Glutamatergic neuron (in vitro differentiated cells): ENCODE measurements at regions not wholly inside any gene's neighbourhood (a gene's known extent, or its start where the extent isn't known, plus 50 kb on each side); places are given as distances from the start of the nearest gene placed in this dataset.
A peak's percentile ranks its signal among the peaks of the same experiment; 100 is the strongest.

Experiments used
- DNase-seq: peaks from one replicate; pipeline ENCODE4 v3.0.0; 2022
- H3K27ac Mint-ChIP-seq: one replicate; pipeline ENCODE4 v1.8.0; 2020; ENCODE audit warnings: mild to moderate bottlenecking, mixed read lengths, inconsistent platforms; ENCODE audit not compliant: unreplicated experiment
- H3K27me3 Mint-ChIP-seq: one replicate; pipeline ENCODE4 v1.8.0; 2020; ENCODE audit warnings: mild to moderate bottlenecking, moderate library complexity, mixed read lengths, inconsistent platforms; ENCODE audit not compliant: unreplicated experiment
- H3K36me3 Mint-ChIP-seq: one replicate; pipeline ENCODE4 v1.8.0; 2020; ENCODE audit warnings: mild to moderate bottlenecking, mixed read lengths, inconsistent platforms; ENCODE audit not compliant: unreplicated experiment
- H3K4me1 Mint-ChIP-seq: one replicate; pipeline ENCODE4 v1.8.0; 2020; ENCODE audit warnings: mild to moderate bottlenecking, low read depth, mixed read lengths, inconsistent platforms; ENCODE audit not compliant: unreplicated experiment
- H3K4me3 Mint-ChIP-seq: one replicate; pipeline ENCODE4 v1.8.0; 2020; ENCODE audit warnings: mild to moderate bottlenecking, mixed read lengths, inconsistent platforms; ENCODE audit not compliant: unreplicated experiment
- H3K9me3 Mint-ChIP-seq: one replicate; pipeline ENCODE4 v1.8.0; 2020; ENCODE audit warnings: mild to moderate bottlenecking, moderate library complexity, mixed read lengths, inconsistent platforms; ENCODE audit not compliant: unreplicated experiment
- TF ChIP-seq, protein P1 (sequence below): fragments of 200-600 bp; sonication (generic); IDR thresholded peaks from one replicate; pipeline ENCODE4 v1.5.0; 2021; ENCODE audit not compliant: partially characterized antibody, unreplicated experiment

DNA sequence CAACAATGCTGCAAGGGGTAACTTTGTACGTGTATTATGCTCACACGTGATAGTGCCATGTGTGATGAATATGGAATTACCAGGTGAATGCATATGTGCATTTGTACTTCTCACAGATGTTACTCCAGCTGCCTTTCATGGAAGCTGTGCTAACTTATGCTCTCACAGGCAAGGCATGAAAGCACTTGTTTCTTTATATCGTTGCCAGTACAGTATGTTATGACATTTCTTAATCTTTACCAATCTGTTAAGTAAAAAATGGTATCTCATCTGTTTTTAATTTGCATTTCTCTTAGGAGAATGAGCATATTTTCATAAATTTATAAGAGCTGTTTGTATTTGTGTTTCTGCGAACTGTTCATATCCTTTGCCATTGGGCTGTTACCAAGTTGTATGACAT lies 311.8 kb upstream of the DMRT1 start:
- DNase-seq, result no peak
- TF ChIP-seq, protein P1, sequence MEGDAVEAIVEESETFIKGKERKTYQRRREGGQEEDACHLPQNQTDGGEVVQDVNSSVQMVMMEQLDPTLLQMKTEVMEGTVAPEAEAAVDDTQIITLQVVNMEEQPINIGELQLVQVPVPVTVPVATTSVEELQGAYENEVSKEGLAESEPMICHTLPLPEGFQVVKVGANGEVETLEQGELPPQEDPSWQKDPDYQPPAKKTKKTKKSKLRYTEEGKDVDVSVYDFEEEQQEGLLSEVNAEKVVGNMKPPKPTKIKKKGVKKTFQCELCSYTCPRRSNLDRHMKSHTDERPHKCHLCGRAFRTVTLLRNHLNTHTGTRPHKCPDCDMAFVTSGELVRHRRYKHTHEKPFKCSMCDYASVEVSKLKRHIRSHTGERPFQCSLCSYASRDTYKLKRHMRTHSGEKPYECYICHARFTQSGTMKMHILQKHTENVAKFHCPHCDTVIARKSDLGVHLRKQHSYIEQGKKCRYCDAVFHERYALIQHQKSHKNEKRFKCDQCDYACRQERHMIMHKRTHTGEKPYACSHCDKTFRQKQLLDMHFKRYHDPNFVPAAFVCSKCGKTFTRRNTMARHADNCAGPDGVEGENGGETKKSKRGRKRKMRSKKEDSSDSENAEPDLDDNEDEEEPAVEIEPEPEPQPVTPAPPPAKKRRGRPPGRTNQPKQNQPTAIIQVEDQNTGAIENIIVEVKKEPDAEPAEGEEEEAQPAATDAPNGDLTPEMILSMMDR, result no peak
- Mint-ChIP-seq H3K27me3 (peaks cover 6% of the 10 kb centered on the region), H3K4me1 (peaks cover 34% of the 10 kb centered on the region), H3K9me3 (peaks cover 2% of the 10 kb centered on the region), H3K36me3 (no peaks in the 10 kb centered on the region), H3K4me3 (no peak overlapping the region), H3K27ac (peak overlapping the region; percentile 40)

DNA sequence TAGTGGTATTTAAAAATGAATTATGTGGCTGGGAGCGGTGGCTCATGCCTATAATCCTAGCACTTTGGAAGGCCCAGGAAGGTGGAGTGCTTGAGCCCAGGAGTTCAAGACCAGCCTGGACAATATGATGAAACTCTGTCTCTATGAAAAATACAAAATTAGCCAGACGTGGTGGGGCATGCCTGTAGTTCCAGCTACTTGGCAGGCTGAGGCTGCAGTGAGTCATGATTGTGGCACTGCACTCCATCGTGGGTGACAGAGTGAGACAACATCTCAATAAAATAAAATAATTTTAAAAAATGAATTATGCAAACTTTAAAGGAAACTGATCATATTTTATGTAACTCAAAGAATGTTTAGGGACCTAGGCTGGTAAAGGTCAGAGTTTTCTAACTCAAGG lies 310.8 kb upstream of the DMRT1 start:
- H3K9me3 Mint-ChIP-seq, result peaks cover 2% of the 10 kb centered on the region
- TF ChIP-seq, protein P1, result no peak
- H3K27me3 Mint-ChIP-seq, result peaks cover 6% of the 10 kb centered on the region
- no peaks in the 10 kb centered on the region for H3K36me3 Mint-ChIP-seq
- H3K27ac Mint-ChIP-seq, result no peak overlapping the region
- no peak overlapping the region for H3K4me3 Mint-ChIP-seq
- peaks cover 42% of the 10 kb centered on the region for H3K4me1 Mint-ChIP-seq
- DNase-seq, result no peak

DNA sequence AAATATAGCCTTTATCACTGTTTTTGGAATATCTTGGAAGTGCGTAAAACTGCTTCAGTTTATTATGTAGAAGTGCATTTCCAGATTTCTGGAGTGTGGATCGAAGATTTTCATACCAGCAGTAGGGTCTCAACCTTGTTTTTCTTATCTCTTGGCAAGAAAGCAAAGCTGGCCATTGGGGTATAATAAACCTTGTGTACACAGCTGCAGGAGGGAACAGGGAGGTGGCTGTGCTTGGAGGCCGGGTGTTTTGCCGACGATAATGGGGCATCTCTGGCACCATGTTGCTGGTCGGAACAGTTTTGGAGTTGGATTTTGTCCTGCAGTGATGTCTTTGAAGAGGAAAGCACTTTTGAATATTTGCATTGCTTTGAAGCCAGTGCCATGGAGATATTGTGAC lies 308.8 kb upstream of the DMRT1 start:
- H3K4me1 Mint-ChIP-seq, result peaks cover 59% of the 10 kb centered on the region

DNA sequence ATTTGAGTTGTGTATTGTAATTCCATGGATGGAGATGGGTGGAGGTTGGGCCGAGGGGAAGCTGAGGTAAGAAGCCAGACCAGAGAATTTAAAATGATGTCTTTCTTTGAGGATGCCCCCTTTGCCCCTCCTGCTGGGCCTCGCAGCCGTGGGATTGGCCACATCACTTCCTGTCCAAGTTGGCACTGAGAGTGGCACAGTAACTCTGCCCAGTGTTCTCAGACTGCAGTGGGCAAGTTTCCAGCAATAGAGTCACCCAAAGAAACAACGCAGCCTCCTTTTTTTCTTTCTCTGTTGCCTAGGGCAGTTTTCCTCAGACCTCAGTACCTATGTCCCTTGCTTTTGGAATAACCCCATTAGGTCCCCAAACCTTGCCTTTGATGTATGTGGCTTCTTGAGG lies 306.6 kb upstream of the DMRT1 start:
- Mint-ChIP-seq H3K9me3 (peaks cover 6% of the 10 kb centered on the region), H3K4me1 (peaks cover 59% of the 10 kb centered on the region)

More for the DNA sequence above, 308.8 kb upstream of the DMRT1 start:
- Mint-ChIP-seq H3K27ac (no peak overlapping the region), H3K36me3 (no peaks in the 10 kb centered on the region), H3K4me3 (no peak overlapping the region), H3K27me3 (peaks cover 6% of the 10 kb centered on the region), H3K9me3 (peaks cover 6% of the 10 kb centered on the region)
- no peak for DNase-seq
- TF ChIP-seq, protein P1, result no peak

DNA sequence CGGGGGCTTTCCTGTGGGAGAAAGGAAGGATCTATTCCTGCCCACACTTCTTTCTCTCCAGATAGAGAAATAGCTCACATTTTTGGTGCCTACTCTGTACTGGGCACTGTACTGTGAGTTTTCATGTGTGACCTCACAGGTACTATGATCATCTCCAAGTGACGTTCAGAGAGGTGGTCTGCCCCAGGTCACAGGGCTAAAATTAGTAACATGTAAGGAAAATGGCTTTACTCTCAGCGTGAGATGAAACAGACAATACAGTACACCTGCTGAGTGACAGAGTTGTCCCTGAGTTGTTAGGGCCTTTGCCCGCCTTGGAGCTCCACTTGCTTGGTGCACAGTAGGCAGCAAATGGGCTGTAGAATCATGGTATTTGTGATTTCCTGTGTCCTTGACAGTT lies 306.1 kb upstream of the DMRT1 start:
- H3K36me3 Mint-ChIP-seq, result peaks cover under 1% of the 10 kb centered on the region
- H3K4me3 Mint-ChIP-seq, result peak overlapping the region; percentile 31
- peaks cover 58% of the 10 kb centered on the region for H3K4me1 Mint-ChIP-seq
- peaks cover 6% of the 10 kb centered on the region for H3K9me3 Mint-ChIP-seq
- TF ChIP-seq, protein P1, result no peak
- H3K27me3 Mint-ChIP-seq, result peaks cover 6% of the 10 kb centered on the region
- H3K27ac Mint-ChIP-seq, result no peak overlapping the region
- DNase-seq, result no peak

More for the DNA sequence above, 306.6 kb upstream of the DMRT1 start:
- TF ChIP-seq, protein P1, result no peak
- Mint-ChIP-seq H3K27ac (no peak overlapping the region), H3K27me3 (peaks cover 6% of the 10 kb centered on the region), H3K36me3 (no peaks in the 10 kb centered on the region), H3K4me3 (peak overlapping the region; percentile 31)
- DNase-seq, result no peak
